Liver (tissue), 8 donors: ENCODE measurements at regions not wholly inside any gene's neighbourhood (a gene's known extent, or its start where the extent isn't known, plus 50 kb on each side); places are given as distances from the start of the nearest gene placed in this dataset.

Experiments used
- DNase-seq: peaks from one replicate; pipeline ENCODE4 v3.0.0-alpha.2; 2017; ENCODE audit warnings: low spot score
- H3K27ac ChIP-seq, 2 donors: one replicate each; pipeline ENCODE4 v1.7.0; 2013; ENCODE audit warnings: inconsistent platforms in 2 of 2, low read length in 2 of 2, control low read depth in 1 of 2, low read depth in 1 of 2, mild to moderate bottlenecking in 1 of 2
- H3K27me3 ChIP-seq, 4 donors: one replicate each; pipeline versions ENCODE4 v1.6.1 to v1.7.0; 2013; ENCODE audit warnings: low read length in 3 of 4, inconsistent platforms in 1 of 4, mild to moderate bottlenecking in 1 of 4, moderate library complexity in 1 of 4; ENCODE audit not compliant: control insufficient read depth in 4 of 4, insufficient read depth in 4 of 4
- H3K36me3 ChIP-seq, 4 donors: one replicate each; pipeline versions ENCODE4 v1.6.1 to v1.7.0; 2013; ENCODE audit warnings: low read length in 3 of 4, mild to moderate bottlenecking in 3 of 4, low read depth in 1 of 4, moderate library complexity in 1 of 4; ENCODE audit not compliant: control insufficient read depth in 4 of 4, insufficient read depth in 3 of 4
- H3K4me1 ChIP-seq, 4 donors: one replicate each; pipeline versions ENCODE4 v1.6.1 to v1.7.0; 2013; ENCODE audit warnings: low read length in 3 of 4, mild to moderate bottlenecking in 3 of 4, moderate library complexity in 1 of 4; ENCODE audit not compliant: control insufficient read depth in 4 of 4, insufficient read depth in 4 of 4
- H3K4me3 ChIP-seq, 3 donors: one replicate each; pipeline versions ENCODE4 v1.6.1 to v1.7.0; 2013; ENCODE audit warnings: low read length in 3 of 3, control low read depth in 1 of 3, low read depth in 1 of 3, mild to moderate bottlenecking in 1 of 3
- H3K9ac ChIP-seq, 2 donors: one replicate each; pipeline ENCODE4 v1.7.0; 2013; ENCODE audit warnings: low read length in 2 of 2, mild to moderate bottlenecking in 2 of 2, moderate library complexity in 2 of 2, control low read depth in 1 of 2, low read depth in 1 of 2
- H3K9me3 ChIP-seq, 4 donors: one replicate each; pipeline versions ENCODE4 v1.6.1 to v1.7.0; 2013; ENCODE audit warnings: low read length in 3 of 4; ENCODE audit not compliant: control insufficient read depth in 4 of 4
- ATF3 ChIP-seq: IDR thresholded peaks from 2 replicates; pipeline ENCODE4 v1.6.1; 2016; ENCODE audit warnings: antibody characterized with exemption
- CTCF ChIP-seq: fragments of 150-350 bp; IDR thresholded peaks from 2 replicates; pipeline ENCODE4 v1.5.1; 2017; ENCODE audit warnings: improper control_type of control experiment, low read depth, low read length; ENCODE audit not compliant: missing input control
- EGR1 ChIP-seq, 2 donors: IDR thresholded peaks; 2 replicates each; pipeline ENCODE4 v1.6.1; 2016 to 2018; ENCODE audit warnings: antibody characterized with exemption in 2 of 2, low read depth in 2 of 2
- FOXA2 ChIP-seq: IDR thresholded peaks from 2 replicates; pipeline ENCODE4 v1.6.1; 2016; ENCODE audit warnings: antibody characterized with exemption
- HNF4A ChIP-seq, 2 donors: conservative IDR thresholded peaks; 2 replicates each; pipeline ENCODE4 v1.6.1; 2016; ENCODE audit warnings: antibody characterized with exemption in 2 of 2, mild to moderate bottlenecking in 2 of 2
- HNF4G ChIP-seq: IDR thresholded peaks from 2 replicates; pipeline ENCODE4 v1.6.1; 2016; ENCODE audit warnings: antibody characterized with exemption
- JUND ChIP-seq, 2 donors: IDR thresholded peaks; 2 replicates each; pipeline ENCODE4 v1.6.1; 2016; ENCODE audit warnings: antibody characterized with exemption in 2 of 2
- MAX ChIP-seq: IDR thresholded peaks from 2 replicates; pipeline ENCODE4 v1.6.1; 2016; ENCODE audit warnings: antibody characterized with exemption
- NR2F2 ChIP-seq: IDR thresholded peaks from 2 replicates; pipeline ENCODE4 v1.6.1; 2016; ENCODE audit warnings: antibody characterized with exemption
- RAD21 ChIP-seq, 2 donors: IDR thresholded peaks; 2 replicates each; pipeline ENCODE4 v1.6.1; 2016; ENCODE audit warnings: antibody characterized with exemption in 2 of 2, mild to moderate bottlenecking in 2 of 2
- RXRA ChIP-seq, 2 donors: IDR thresholded peaks; 2 replicates each; pipeline ENCODE4 v1.6.1; 2017 to 2018; ENCODE audit warnings: antibody characterized with exemption in 2 of 2, mild to moderate bottlenecking in 1 of 2
- SP1 ChIP-seq: IDR thresholded peaks from 2 replicates; pipeline ENCODE4 v1.6.1; 2018; ENCODE audit warnings: antibody characterized with exemption, mild to moderate bottlenecking
- TAF1 ChIP-seq: conservative IDR thresholded peaks from 2 replicates; pipeline ENCODE4 v1.6.1; 2016; ENCODE audit warnings: antibody characterized with exemption, mild to moderate bottlenecking
- YY1 ChIP-seq: IDR thresholded peaks from 2 replicates; pipeline ENCODE4 v1.6.1; 2016; ENCODE audit warnings: antibody characterized with exemption, mild to moderate bottlenecking
- ZBTB33 ChIP-seq: IDR thresholded peaks from 2 replicates; pipeline ENCODE4 v1.6.1; 2016; ENCODE audit warnings: antibody characterized with exemption
- WGBS: extraction: QIAGEN DNeasy Blood & Tissue Kit; methylation state at CpG from one replicate; pipeline ENCODE4 v1.1.7; 2013; 5-methylcytosine and 5-hydroxymethylcytosine counted together
- donor health status: healthy.
- donor health status: healthy.
- donor health status: healthy.
- donor health status: healthy.
- donor health status: healthy.

- 64% methylated on average over 5 of the region's 5 CpGs for WGBS
- H3K27me3 ChIP-seq, result no peaks in the 10 kb centered on the region
- no peak overlapping the region for H3K9ac ChIP-seq
- no peaks in the 10 kb centered on the region for H3K4me1 ChIP-seq
- no peak for DNase-seq
- H3K9me3 ChIP-seq, result no peaks in the 10 kb centered on the region
- no peaks in the 10 kb centered on the region for H3K36me3 ChIP-seq
- H3K4me3 ChIP-seq, result no peak overlapping the region
- TF ChIP-seq JUND (IDR thresholded peaks at IDR 0.05), result no peak
- TF ChIP-seq HNF4A (conservative IDR thresholded peaks at IDR 0.05), result no peak
- TF ChIP-seq HNF4G, result no peak
- no peak for TF ChIP-seq YY1
- no peak for TF ChIP-seq FOXA2
- TF ChIP-seq MAX, result no peak
- no peak for TF ChIP-seq CTCF
- TF ChIP-seq ZBTB33, result no peak
- no peak for TF ChIP-seq NR2F2
- TF ChIP-seq ATF3, result no peak
- no peak for TF ChIP-seq RXRA (IDR thresholded peaks at IDR 0.05)
- TF ChIP-seq TAF1, result no peak
- TF ChIP-seq SP1, result no peak
- TF ChIP-seq RAD21 (IDR thresholded peaks at IDR 0.05), result no peak
- H3K27ac ChIP-seq, result no peak overlapping the region
Measured at GRCh38 chr6:149264629-149265028, 52.9 kb upstream of the TAB2 start.

- WGBS, result 85% methylated on average over 7 of the region's 7 CpGs
- no peak overlapping the region for H3K27ac ChIP-seq
Measured at GRCh38 chr6:149265945-149266344, 51.6 kb upstream of the TAB2 start.

More at GRCh38 chr6:149265945-149266344, 51.6 kb upstream of the TAB2 start:
- Histone ChIP-seq H3K9ac (no peak overlapping the region), H3K4me1 (no peaks in the 10 kb centered on the region), H3K27me3 (no peaks in the 10 kb centered on the region), H3K9me3 (no peaks in the 10 kb centered on the region), H3K4me3 (no peak overlapping the region), H3K36me3 (no peaks in the 10 kb centered on the region)
- no peak for TF ChIP-seq NR2F2
- no peak for TF ChIP-seq ZBTB33
- no peak for TF ChIP-seq MAX
- TF ChIP-seq RXRA (IDR thresholded peaks at IDR 0.05), result no peak
- no peak for TF ChIP-seq JUND (IDR thresholded peaks at IDR 0.05)
- no peak for TF ChIP-seq ATF3
- no peak for TF ChIP-seq SP1
- TF ChIP-seq EGR1 (IDR thresholded peaks at IDR 0.05; ENCODE audit: low read depth in 2 of 2), result no peak
- no peak for TF ChIP-seq HNF4G
- no peak for DNase-seq
